ACHN (cell line): ENCODE measurements at regions not wholly inside any gene's neighbourhood (a gene's known extent, or its start where the extent isn't known, plus 50 kb on each side); places are given as distances from the start of the nearest gene placed in this dataset.
"Not testable (repeated sequence)": the region's sequence is repeated elsewhere in the genome, so short reads cannot be mapped to it uniquely, and the experiment has no call there.

Experiments used
- DNase-seq: peaks from one replicate; pipeline ENCODE4 v3.0.0-alpha.2; 2015
- in situ Hi-C: cut with HindIII; loops from 2 replicates; pipeline ENCODE4 v1.10.0; 2017; ENCODE audit warnings: low sequenced_read_pairs, low pct_ligation_motif_present, low pct_unique_long_range_greater_than_20kb

DNA sequence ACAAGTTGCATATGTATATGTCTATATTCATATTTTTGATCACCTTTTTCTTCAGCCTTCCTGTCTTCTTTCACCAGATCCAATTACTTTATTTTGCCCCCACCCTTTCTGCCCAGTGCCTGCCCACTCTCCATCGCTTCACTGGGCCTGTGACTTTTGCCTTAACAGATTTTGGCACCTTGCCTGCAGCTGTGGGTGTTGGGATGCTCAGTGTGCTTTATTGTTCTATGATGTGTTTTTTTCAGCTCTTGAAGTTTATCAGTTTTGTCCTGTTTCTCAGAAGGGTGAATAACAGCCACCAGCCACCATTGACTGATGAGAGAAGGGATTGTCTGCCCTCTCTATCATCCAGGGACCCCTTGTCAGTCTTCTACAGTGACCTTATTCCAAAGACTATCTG lies 77.2 kb upstream of the GALNT7 start:
- in situ Hi-C loops, result no loop called here
- DNase-seq, result peak; percentile 2

DNA sequence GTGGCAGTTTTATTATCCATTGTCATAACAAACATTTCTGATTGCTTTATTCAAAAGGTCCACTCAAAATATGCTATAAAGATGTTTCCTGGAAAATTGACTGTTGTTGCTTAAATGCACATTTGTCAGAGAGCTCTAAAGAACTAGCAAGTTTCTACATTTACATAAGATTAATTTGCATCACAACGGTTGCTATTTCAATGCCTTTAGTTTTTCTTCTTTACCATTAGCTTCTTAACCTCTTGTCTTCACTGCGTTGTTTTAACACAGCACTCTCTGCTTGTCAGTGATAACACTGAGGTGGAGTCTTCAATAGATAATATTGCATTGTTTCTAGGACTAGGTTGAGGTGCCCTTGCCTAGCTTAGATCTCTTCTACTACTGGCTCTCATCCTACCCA lies 76.7 kb upstream of the GALNT7 start:
- in situ Hi-C loops, result no loop called here
- DNase-seq, result no peak

DNA sequence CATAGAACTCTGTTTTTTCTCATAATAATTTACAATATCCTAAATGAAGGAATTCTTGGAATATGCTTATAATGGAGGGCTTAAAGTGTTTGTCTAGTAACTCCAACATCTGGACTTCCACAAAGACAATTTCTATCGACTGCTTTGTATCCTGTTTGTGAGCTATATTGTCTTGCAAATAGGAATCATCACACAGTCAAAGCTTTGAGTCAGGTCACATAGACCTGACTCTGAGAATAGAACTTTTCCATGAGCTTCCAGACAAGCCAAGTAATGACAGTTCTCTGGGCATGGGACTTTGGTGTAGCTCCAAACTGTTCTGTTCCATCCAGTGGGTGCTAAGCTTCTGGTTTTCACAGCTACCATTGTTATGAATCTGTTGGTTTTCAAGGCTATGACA lies 75.2 kb upstream of the GALNT7 start:
- in situ Hi-C loops, result no loop called here
- DNase-seq, result no peak

DNA sequence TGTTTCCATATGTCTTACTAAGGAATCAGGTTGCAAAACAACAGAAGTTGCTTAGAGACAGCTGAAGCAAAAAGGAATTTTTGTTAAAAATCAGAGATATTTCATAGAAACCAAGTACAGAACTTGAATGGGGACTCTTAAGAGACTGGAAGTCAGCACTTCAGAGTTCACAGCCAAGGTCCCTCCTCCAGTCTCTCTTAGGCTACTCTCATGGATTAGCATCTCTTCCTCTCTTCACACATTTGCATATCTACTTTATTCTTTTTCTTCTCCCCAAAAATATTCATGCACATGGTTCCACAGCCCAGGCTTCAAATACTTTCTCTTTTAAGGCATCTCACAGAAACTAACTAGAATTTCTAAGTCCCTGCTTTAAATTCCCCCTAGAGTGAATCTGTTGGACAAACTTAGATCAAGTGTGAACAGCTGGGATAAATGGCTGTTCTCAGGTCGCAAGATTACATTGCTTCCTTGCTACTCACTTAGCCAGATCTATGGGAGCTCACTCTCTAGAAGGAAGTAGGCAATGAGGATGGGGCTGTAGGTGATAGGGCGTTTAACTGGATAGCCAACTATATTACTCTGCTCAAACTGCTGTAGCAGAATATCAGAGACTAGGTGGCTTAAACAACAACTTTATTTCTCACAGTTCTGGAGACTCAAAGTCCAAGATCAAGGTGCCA lies 73.7 kb upstream of the GALNT7 start:
- in situ Hi-C loops, result no loop called here
- no peak for DNase-seq

DNA sequence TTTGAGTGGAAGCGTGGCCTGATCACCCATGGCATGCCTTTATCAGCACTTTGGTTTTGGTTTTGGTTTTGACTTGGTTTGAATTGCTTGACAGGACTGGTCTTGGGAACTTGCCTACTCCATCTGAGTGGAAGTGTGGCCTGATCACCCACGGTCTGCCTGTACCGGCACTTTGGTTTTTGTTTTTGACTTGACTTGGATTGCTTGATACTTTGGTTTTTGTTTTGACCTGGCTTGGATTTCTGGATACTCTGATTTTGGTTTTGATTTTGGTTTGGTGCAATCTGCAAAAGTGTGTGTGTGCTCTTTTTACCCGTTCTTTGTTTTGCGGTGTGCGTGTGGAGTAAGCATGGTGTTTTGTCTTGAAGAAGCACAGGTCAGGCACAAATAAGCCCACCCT lies 69.2 kb upstream of the GALNT7 start:
- DNase-seq, in situ Hi-C loops: not testable (repeated sequence)

DNA sequence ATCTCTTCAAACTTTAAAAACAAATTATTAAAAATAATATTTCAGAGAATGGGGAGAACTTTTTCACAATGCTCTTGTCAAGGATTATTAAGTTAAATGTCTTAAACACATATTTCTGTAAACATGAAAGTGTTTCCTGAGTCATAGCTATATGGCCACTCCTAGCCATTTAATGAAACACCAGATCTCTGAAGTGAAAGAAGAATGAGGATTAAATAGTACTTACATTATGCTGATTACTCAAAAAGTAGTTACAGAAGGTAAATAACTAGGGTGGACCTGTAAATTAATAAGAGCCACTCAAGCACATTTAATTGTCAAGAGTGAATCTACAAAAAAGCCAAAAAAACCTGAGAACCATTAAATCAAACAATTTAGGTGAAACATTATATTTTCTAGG lies 57.6 kb upstream of the GALNT7 start:
- no peak for DNase-seq
- in situ Hi-C loops, result no loop called here

DNA sequence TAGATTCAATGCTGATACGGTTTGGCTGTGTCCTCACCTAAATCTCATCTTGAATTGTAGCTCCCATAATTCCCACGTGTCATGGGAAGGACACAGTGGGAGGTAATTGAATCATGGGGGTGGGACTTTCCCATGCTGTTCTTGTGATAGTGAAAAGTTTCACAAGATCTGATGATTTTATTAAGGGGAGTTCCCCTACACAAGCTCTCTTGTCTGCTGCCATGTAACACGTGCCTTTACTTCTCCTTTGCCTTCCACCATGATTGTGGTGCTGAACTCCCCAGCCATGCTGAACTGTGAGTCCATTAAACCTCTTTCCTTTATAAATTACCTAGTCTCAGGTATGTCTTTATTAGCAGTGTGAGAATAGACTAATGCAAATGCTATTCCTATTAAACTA lies 51.2 kb upstream of the GALNT7 start:
- DNase-seq, in situ Hi-C loops: not testable (repeated sequence)
